IMR-90 (cell line): ENCODE measurements at regions not wholly inside any gene's neighbourhood (a gene's known extent, or its start where the extent isn't known, plus 50 kb on each side); places are given as distances from the start of the nearest gene placed in this dataset.

Experiments
- ATAC-seq: fragments of 200-7000 bp; cut with Tn5 transposase; 2 replicates; pipeline ENCODE4 v1.9.1; 2020; ENCODE audit warnings: low read depth, mild to moderate bottlenecking, moderate library complexity
- BruUV-seq: library from RNA; stranded (reverse); fragments of 400-500 nt; replicated peaks from 2 replicates; lab custom pipeline; 2021; lab: Mats Ljungman, UMichigan
- CTCF ChIA-PET: fragments of 300-600 bp; formaldehyde crosslinking; extraction: SDS; loops from one replicate; lab custom pipeline; 2021; ENCODE audit warnings: antibody characterized with exemption; lab: Yijun Ruan, JAX
- POLR2A ChIA-PET: fragments of 300-600 bp; sonication (Branson Sonifier 250); formaldehyde crosslinking; loops from one replicate; lab custom pipeline; 2022; ENCODE audit warnings: antibody characterized with exemption; ENCODE audit not compliant: unreplicated experiment; lab: Charles Lee
- DNase-seq: peaks from one replicate; pipeline ENCODE4 v3.0.0; 2013
- H2AFZ ChIP-seq: replicated peaks from 2 replicates; pipeline ENCODE3; 2013; ENCODE audit warnings: low read length, mild to moderate bottlenecking; ENCODE audit not compliant: poor library complexity
- H2AK5ac ChIP-seq: 2 replicates; pipeline ENCODE4 v1.6.1; 2013; ENCODE audit warnings: low read depth, low read length, inconsistent platforms
- H2AK9ac ChIP-seq: replicated peaks from 2 replicates; pipeline ENCODE3; 2013; ENCODE audit warnings: mild to moderate bottlenecking, low read depth, low read length, moderate library complexity; ENCODE audit not compliant: poor library complexity
- H2BK120ac ChIP-seq: 2 replicates; pipeline ENCODE4 v1.6.1; 2013; ENCODE audit warnings: low read depth, low read length, inconsistent platforms
- H2BK15ac ChIP-seq: 3 replicates; pipeline ENCODE4 v1.6.1; 2013; ENCODE audit warnings: low read depth, low read length, inconsistent platforms
- H2BK20ac ChIP-seq: 2 replicates; pipeline ENCODE4 v1.6.1; 2013; ENCODE audit warnings: low read depth, mild to moderate bottlenecking, inconsistent platforms, low read length, moderate library complexity
- H2BK5ac ChIP-seq: 2 replicates; pipeline ENCODE4 v1.6.1; 2013; ENCODE audit warnings: mild to moderate bottlenecking, low read depth, low read length, inconsistent platforms; ENCODE audit not compliant: poor library complexity, severe bottlenecking
- H3K14ac ChIP-seq: replicated peaks from 2 replicates; pipeline ENCODE4 v1.6.1; 2013; ENCODE audit warnings: low read depth, low read length, inconsistent platforms
- H3K18ac ChIP-seq: 2 replicates; pipeline ENCODE4 v1.6.1; 2013; ENCODE audit warnings: low read depth, low read length, control low read depth
- H3K23ac ChIP-seq: 2 replicates; pipeline ENCODE4 v1.6.1; 2013; ENCODE audit warnings: low read depth, low read length, inconsistent platforms
- H3K27ac ChIP-seq: 2 replicates; pipeline ENCODE4 v1.5.1; 2013; ENCODE audit warnings: mild to moderate bottlenecking, control low read depth, low read length; ENCODE audit not compliant: insufficient read depth
- H3K27me3 ChIP-seq: 2 replicates; pipeline ENCODE4 v1.6.1; 2013; ENCODE audit warnings: low read length; ENCODE audit not compliant: control insufficient read depth, insufficient read depth
- H3K36me3 ChIP-seq: 2 replicates; pipeline ENCODE4 v1.6.1; 2013; ENCODE audit warnings: low read length, mixed read lengths; ENCODE audit not compliant: control insufficient read depth, insufficient read depth
- H3K4ac ChIP-seq: 2 replicates; pipeline ENCODE4 v1.6.1; 2013; ENCODE audit warnings: low read depth, low read length, inconsistent platforms
- H3K4me1 ChIP-seq: 2 replicates; pipeline ENCODE4 v1.6.1; 2013; ENCODE audit warnings: low read length, mixed read lengths; ENCODE audit not compliant: control insufficient read depth, insufficient read depth
- H3K4me2 ChIP-seq: 2 replicates; pipeline ENCODE4 v1.6.1; 2013; ENCODE audit warnings: low read depth, mild to moderate bottlenecking, control low read depth, low read length, moderate library complexity
- H3K4me3 ChIP-seq: 2 replicates; pipeline ENCODE4 v1.5.1; 2013; ENCODE audit warnings: low read depth, mild to moderate bottlenecking, control low read depth, low read length, moderate library complexity; ENCODE audit not compliant: insufficient read depth
- H3K56ac ChIP-seq: 2 replicates; pipeline ENCODE4 v1.6.1; 2013; ENCODE audit warnings: low read length, inconsistent platforms; ENCODE audit not compliant: insufficient read depth; ENCODE audit errors: extremely low read depth
- H3K79me1 ChIP-seq, 2 experiments: 2 replicates each; pipeline ENCODE4 v1.6.1; 2013; ENCODE audit warnings: low read length in 2 of 2, inconsistent platforms in 1 of 2, low read depth in 1 of 2
- H3K9ac ChIP-seq: 2 replicates; pipeline ENCODE4 v1.6.1; 2013; ENCODE audit warnings: low read depth, low read length, control low read depth
- H3K9me1 ChIP-seq: 2 replicates; pipeline ENCODE4 v1.6.1; 2013; ENCODE audit warnings: low read length, inconsistent platforms; ENCODE audit not compliant: insufficient read depth
- H3K9me3 ChIP-seq: 2 replicates; pipeline ENCODE4 v1.6.1; 2013; ENCODE audit warnings: low read length; ENCODE audit not compliant: control insufficient read depth, insufficient read depth
- H4K20me1 ChIP-seq: 2 replicates; pipeline ENCODE4 v1.6.1; 2013; ENCODE audit warnings: low read length, inconsistent platforms; ENCODE audit not compliant: insufficient read depth
- H4K5ac ChIP-seq: 2 replicates; pipeline ENCODE4 v1.6.1; 2013; ENCODE audit warnings: mild to moderate bottlenecking, low read depth, low read length, control low read depth
- H4K8ac ChIP-seq, 2 experiments: 2 replicates each; pipeline ENCODE4 v1.6.1; 2013; ENCODE audit warnings: low read depth in 2 of 2, low read length in 2 of 2, control low read depth in 1 of 2, inconsistent platforms in 1 of 2
- H4K91ac ChIP-seq: 2 replicates; pipeline ENCODE4 v1.6.1; 2013; ENCODE audit warnings: low read depth, low read length, inconsistent platforms; ENCODE audit not compliant: insufficient read depth
- BHLHE40 ChIP-seq: fragments of 150-350 bp; IDR thresholded peaks from 2 replicates; pipeline ENCODE4 v1.6.1; 2016; ENCODE audit warnings: mild to moderate bottlenecking, low read depth, low read length
- CEBPB ChIP-seq: IDR thresholded peaks from 2 replicates; pipeline ENCODE4 v1.6.1; 2012; ENCODE audit warnings: low read depth, low read length, improper control_type of control experiment
- CHD1 ChIP-seq: IDR thresholded peaks from 2 replicates; pipeline ENCODE4 v1.6.1; 2012; ENCODE audit warnings: low read depth, low read length, improper control_type of control experiment
- CTCF ChIP-seq: conservative IDR thresholded peaks from 2 replicates; pipeline ENCODE4 v1.5.1; 2012; ENCODE audit warnings: mild to moderate bottlenecking, low read depth, low read length, improper control_type of control experiment
- ELK1 ChIP-seq: fragments of 150-350 bp; IDR thresholded peaks from 2 replicates; pipeline ENCODE4 v1.6.1; 2016; ENCODE audit warnings: low read depth, mild to moderate bottlenecking, low read length, moderate library complexity, borderline replicate concordance
- FOS ChIP-seq: fragments of 150-350 bp; IDR thresholded peaks from 2 replicates; pipeline ENCODE4 v1.6.1; 2016; ENCODE audit warnings: low read depth, low read length
- MAFK ChIP-seq: IDR thresholded peaks from 2 replicates; pipeline ENCODE4 v1.6.1; 2012; ENCODE audit warnings: low read depth, low read length, improper control_type of control experiment
- MAZ ChIP-seq: IDR thresholded peaks from 2 replicates; pipeline ENCODE4 v1.6.1; 2012; ENCODE audit warnings: low read depth, mild to moderate bottlenecking, low read length, improper control_type of control experiment, moderate library complexity, borderline replicate concordance
- MXI1 ChIP-seq: IDR thresholded peaks from 2 replicates; pipeline ENCODE4 v1.6.1; 2012; ENCODE audit warnings: low read depth, mild to moderate bottlenecking, low read length, moderate library complexity, borderline replicate concordance
- NFE2L2 ChIP-seq: fragments of 150-350 bp; IDR thresholded peaks from 2 replicates; pipeline ENCODE4 v1.6.1; 2016; ENCODE audit warnings: low read depth, mild to moderate bottlenecking, low read length
- POLR2A ChIP-seq: IDR thresholded peaks from 2 replicates; pipeline ENCODE4 v1.6.1; 2012; ENCODE audit warnings: mild to moderate bottlenecking, low read depth, low read length
- RAD21 ChIP-seq: IDR thresholded peaks from 2 replicates; pipeline ENCODE4 v1.6.1; 2012; ENCODE audit warnings: low read length, improper control_type of control experiment
- RCOR1 ChIP-seq: IDR thresholded peaks from 2 replicates; pipeline ENCODE4 v1.6.1; 2012; ENCODE audit warnings: mild to moderate bottlenecking, low read length, improper control_type of control experiment; ENCODE audit not compliant: insufficient replicate concordance
- RFX5 ChIP-seq: IDR thresholded peaks from 2 replicates; pipeline ENCODE4 v1.8.0; 2012; ENCODE audit warnings: low read depth, mild to moderate bottlenecking, low read length, moderate library complexity
- SMC3 ChIP-seq: fragments of 150-350 bp; IDR thresholded peaks from 2 replicates; pipeline ENCODE4 v1.6.1; 2016; ENCODE audit warnings: low read depth, mild to moderate bottlenecking, antibody characterized with exemption, low read length, moderate library complexity
- USF2 ChIP-seq: fragments of 150-350 bp; IDR thresholded peaks from 2 replicates; pipeline ENCODE4 v1.6.1; 2017; ENCODE audit warnings: mild to moderate bottlenecking, antibody characterized with exemption, low read length, low read depth
- WGBS, 2 experiments: methylation state at CpG; one replicate each; pipeline versions ENCODE4 v1.1.5 to v1.1.7; 2013; ENCODE audit warnings: missing lambda C conversion rate in 2 of 2; ENCODE audit not compliant: insufficient read length in 1 of 2; ENCODE audit errors: extremely low coverage in 2 of 2; 5-methylcytosine and 5-hydroxymethylcytosine counted together
- dilution Hi-C: fragments of 300-500 bp; cut with HindIII; formaldehyde crosslinking; loops from one replicate; pipeline ENCODE4 v1.14.3; 2018; ENCODE audit warnings: low sequenced_read_pairs; ENCODE audit not compliant: unreplicated experiment
- in situ Hi-C: fragments of 300-500 bp; cut with MboI; formaldehyde crosslinking; loops from 3 replicates; pipeline ENCODE4 v1.14.3; 2019; ENCODE audit warnings: low sequenced_read_pairs, inconsistent platforms, mixed read lengths
- intact Hi-C: fragments of 100-400 bp; cut with micrococcal nuclease; formaldehyde crosslinking; loops from 2 replicates; pipeline ENCODE4 v1.10.0; 2022

GRCh38 chr2:70017962-70018361 lies 56.5 kb upstream of the ASPRV1 start:
- in situ Hi-C loops, result no loop called here
- no peak overlapping the region for H3K18ac ChIP-seq
- CTCF ChIA-PET, result interaction anchor here (0.6 kb wide), 1 partner anchor 273 kb away, joined by 3 read pairs; no protein-coding TSS in a partner anchor

More at GRCh38 chr2:70017962-70018361, 56.5 kb upstream of the ASPRV1 start:
- Histone ChIP-seq H3K79me1 (no peaks in the 10 kb centered on the region), H2AFZ (no peak overlapping the region), H3K9ac (no peak overlapping the region), H3K27ac (no peak overlapping the region), H3K23ac (no peak overlapping the region), H2BK15ac (no peak overlapping the region), H3K36me3 (no peaks in the 10 kb centered on the region), H3K4me3 (no peak overlapping the region), H3K4me1 (no peaks in the 10 kb centered on the region), H4K91ac (no peak overlapping the region), H4K5ac (no peak overlapping the region), H3K14ac (no peak overlapping the region), H3K9me3 (no peaks in the 10 kb centered on the region), H4K20me1 (no peaks in the 10 kb centered on the region), H2BK120ac (no peak overlapping the region), H3K4ac (no peak overlapping the region), H2AK9ac (no peak overlapping the region), H4K8ac (no peak overlapping the region), H2BK20ac (no peak overlapping the region), H3K27me3 (no peaks in the 10 kb centered on the region), H2BK5ac (no peak overlapping the region), H3K4me2 (no peak overlapping the region), H3K9me1 (no peaks in the 10 kb centered on the region), H3K56ac (no peak overlapping the region), H2AK5ac (no peak overlapping the region)
- ATAC-seq (no peak), DNase-seq (no peak)
- dilution Hi-C loops (no loop called here), intact Hi-C loops (no loop called here)
- no TSS peak for BruUV-seq
- no CpG with 5 or more reads among the region's 8 CpGs for WGBS, 2 experiments
- POLR2A ChIA-PET, result no interaction called here
- TF ChIP-seq ELK1 (no peak), USF2 (no peak), POLR2A (no peak), CTCF (no peak), FOS (no peak), BHLHE40 (no peak), RAD21 (no peak), MAZ (no peak), RFX5 (no peak), MXI1 (no peak), CEBPB (no peak), NFE2L2 (no peak), MAFK (no peak), RCOR1 (no peak), SMC3 (no peak), CHD1 (no peak)
